ENCODE measurements at regions not wholly inside any gene's neighbourhood (a gene's known extent, or its start where the extent isn't known, plus 50 kb on each side); places are given as distances from the start of the nearest gene placed in this dataset.

DNA sequence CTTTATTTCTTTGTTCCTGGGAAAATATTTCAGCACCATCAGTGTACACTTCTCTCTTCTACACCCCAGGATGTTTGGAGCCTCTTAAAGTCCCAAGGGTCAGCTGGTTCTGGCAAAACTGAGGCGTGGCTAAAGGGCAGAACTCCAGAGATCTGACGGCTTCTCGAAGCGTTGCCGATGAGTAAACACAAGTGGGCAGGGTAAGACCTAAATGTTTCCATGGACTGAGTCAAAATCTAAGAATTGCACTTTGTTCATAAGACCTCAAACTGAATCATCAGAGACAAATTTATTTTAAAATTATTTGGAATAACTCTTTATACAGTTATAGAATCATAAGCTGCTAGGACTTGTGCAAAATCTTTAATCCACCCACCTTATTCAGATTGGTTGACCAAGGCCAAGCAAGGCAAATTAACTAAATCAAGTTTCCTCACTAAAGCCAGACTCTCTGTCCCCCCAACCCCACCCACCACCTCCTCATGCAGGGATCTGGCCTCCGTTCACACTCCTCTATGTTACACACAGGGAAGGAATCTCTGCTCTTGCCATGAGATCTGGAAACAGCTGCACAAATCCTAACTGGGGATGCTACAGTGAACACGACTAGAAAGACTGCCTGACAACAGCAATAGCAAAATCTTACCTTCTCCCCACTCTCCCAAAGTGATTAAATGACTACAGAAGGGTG is 342.6 kb upstream of the KLHL29 start:
- dilution Hi-C loops (cut with HindIII; ENCODE audit: low sequenced_read_pairs, unreplicated experiment) (no loop called here), intact Hi-C loops (cut with micrococcal nuclease) (no loop called here), in situ Hi-C loops (cut with MboI; ENCODE audit: low sequenced_read_pairs) (no loop called here)
- H2BK120ac ChIP-seq (ENCODE audit: low read depth, low read length) = no peak overlapping the region
- CTCF ChIA-PET = no interaction called here
- no peak overlapping the region for H2BK20ac ChIP-seq (ENCODE audit: low read depth, low read length)
- no peak overlapping the region for H3K56ac ChIP-seq (ENCODE audit: extremely low read depth, insufficient read depth, low read length)
- no peaks in the 10 kb centered on the region for H3K4me1 ChIP-seq (ENCODE audit: control insufficient read depth, insufficient read depth, low read length)
- H3K9me3 ChIP-seq (ENCODE audit: control insufficient read depth, insufficient read depth, low read length) = peaks cover 3% of the 10 kb centered on the region
- H3K27ac ChIP-seq (ENCODE audit: insufficient read depth, low read length) = no peak overlapping the region
- no peak overlapping the region for H2AFZ ChIP-seq (replicated peaks; ENCODE audit: low read length, poor library complexity)
- no peaks in the 10 kb centered on the region for H3K79me1 ChIP-seq (ENCODE audit: low read depth in 1 of 2, low read length in 2 of 2)
- H2AK5ac ChIP-seq (ENCODE audit: low read depth, low read length) = no peak overlapping the region
- POLR2A ChIA-PET (ENCODE audit: unreplicated experiment) = no interaction called here
- no peak for DNase-seq
- H3K36me3 ChIP-seq (ENCODE audit: control insufficient read depth, insufficient read depth, low read length) = no peaks in the 10 kb centered on the region
- H3K9ac ChIP-seq (ENCODE audit: low read depth, low read length) = no peak overlapping the region
- no peak for TF ChIP-seq RAD21 (IDR thresholded peaks at IDR 0.05; ENCODE audit: low read length)
- no peak for TF ChIP-seq RCOR1 (IDR thresholded peaks at IDR 0.05; ENCODE audit: insufficient replicate concordance, low read length)
- TF ChIP-seq POLR2A (IDR thresholded peaks at IDR 0.05; ENCODE audit: low read depth, low read length) = no peak
- H2BK5ac ChIP-seq (ENCODE audit: low read depth, low read length, poor library complexity, severe bottlenecking) = no peak overlapping the region
- no peak overlapping the region for H3K4ac ChIP-seq (ENCODE audit: low read depth, low read length)
- H4K91ac ChIP-seq (ENCODE audit: insufficient read depth, low read depth, low read length) = no peak overlapping the region
- 0% methylated on average over 1 of the region's 7 CpGs; no CpG with 5 or more reads in 1 of the 2 experiments for whole genome bisulfite sequencing, 2 experiments (ENCODE audit: extremely low coverage in 2 of 2, insufficient read length in 1 of 2)
- no peak overlapping the region for H3K18ac ChIP-seq (ENCODE audit: low read depth, low read length)
- no peaks in the 10 kb centered on the region for H3K27me3 ChIP-seq (ENCODE audit: control insufficient read depth, insufficient read depth, low read length)
- ATAC-seq (ENCODE audit: low read depth) = no peak
- no peak overlapping the region for H3K23ac ChIP-seq (ENCODE audit: low read depth, low read length)
- no peak overlapping the region for H3K14ac ChIP-seq (replicated peaks; ENCODE audit: low read depth, low read length)
- no peak overlapping the region for H2AK9ac ChIP-seq (replicated peaks; ENCODE audit: low read depth, low read length, poor library complexity)
- no peaks in the 10 kb centered on the region for H3K9me1 ChIP-seq (ENCODE audit: insufficient read depth, low read length)
- H2BK15ac ChIP-seq (ENCODE audit: low read depth, low read length) = no peak overlapping the region
- H4K5ac ChIP-seq (ENCODE audit: low read depth, low read length) = no peak overlapping the region
- no peak overlapping the region for H3K4me3 ChIP-seq (ENCODE audit: insufficient read depth, low read depth, low read length)
- BruUV-seq (replicated peaks) = no TSS peak
- no peak overlapping the region for H3K4me2 ChIP-seq (ENCODE audit: low read depth, low read length)
- H4K8ac ChIP-seq (ENCODE audit: low read depth in 2 of 2, low read length in 2 of 2) = no peak overlapping the region
- H4K20me1 ChIP-seq (ENCODE audit: insufficient read depth, low read length) = no peaks in the 10 kb centered on the region

Measured in IMR-90 (cell line).